Right renal cortex interstitium (tissue), 3 donors: ENCODE measurements at regions not wholly inside any gene's neighbourhood (a gene's known extent, or its start where the extent isn't known, plus 50 kb on each side); places are given as distances from the start of the nearest gene placed in this dataset.
"Not testable (repeated sequence)": the region's sequence is repeated elsewhere in the genome, so short reads cannot be mapped to it uniquely, and the experiment has no call there.

ENCODE experiments used
- DNase-seq, 3 donors: peaks; one replicate each; pipeline ENCODE4 v3.0.0-alpha.2; 2013; ENCODE audit warnings: low read depth in 3 of 3, low spot score in 2 of 3

DNA sequence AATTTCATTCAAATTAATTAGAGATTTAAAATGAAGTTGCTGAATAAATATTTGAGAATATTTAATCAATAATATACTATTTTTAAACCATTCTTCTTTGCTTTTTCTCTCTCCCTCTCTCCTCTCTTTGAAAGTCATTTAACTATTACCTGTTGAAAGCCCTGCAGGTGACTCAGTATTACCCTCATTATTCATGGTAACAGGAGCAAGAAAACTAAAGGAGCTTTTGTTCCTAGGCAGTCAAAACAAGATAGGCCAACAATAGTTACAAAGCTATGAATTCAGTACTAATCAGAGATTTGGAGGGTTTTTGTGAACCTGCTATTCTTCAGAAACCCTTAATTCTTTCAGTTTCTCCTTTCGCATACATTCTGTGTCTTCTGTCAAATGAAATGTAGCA is 721.3 kb upstream of the NCAM2 start:
- DNase-seq = no peak

DNA sequence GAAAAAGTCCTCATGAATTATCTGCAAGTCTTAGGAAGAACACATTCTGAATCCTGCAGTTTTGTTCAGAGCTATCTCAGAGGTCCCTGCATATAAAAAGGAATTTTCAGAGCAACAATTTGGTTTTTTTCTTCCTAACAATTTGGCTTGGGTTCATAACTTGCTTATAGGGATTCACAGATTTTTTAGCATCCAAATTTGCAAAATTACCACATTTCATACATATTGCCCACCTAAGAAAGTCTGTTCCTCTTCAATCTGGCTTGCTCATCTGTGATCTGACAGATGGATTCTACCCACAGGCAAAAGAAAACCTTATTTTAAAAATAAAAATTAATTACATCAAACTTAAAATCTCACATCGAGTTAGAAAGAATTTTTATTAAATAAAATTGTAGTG is 714.4 kb upstream of the NCAM2 start:
- DNase-seq = no peak

GRCh38 chr21:20292280-20292679 is 705.9 kb upstream of the NCAM2 start:
- no peak for DNase-seq

GRCh38 chr21:20292854-20293253 is 705.4 kb upstream of the NCAM2 start:
- DNase-seq = not testable (repeated sequence)

GRCh38 chr21:20301395-20301794 is 696.8 kb upstream of the NCAM2 start:
- DNase-seq = no peak

DNA sequence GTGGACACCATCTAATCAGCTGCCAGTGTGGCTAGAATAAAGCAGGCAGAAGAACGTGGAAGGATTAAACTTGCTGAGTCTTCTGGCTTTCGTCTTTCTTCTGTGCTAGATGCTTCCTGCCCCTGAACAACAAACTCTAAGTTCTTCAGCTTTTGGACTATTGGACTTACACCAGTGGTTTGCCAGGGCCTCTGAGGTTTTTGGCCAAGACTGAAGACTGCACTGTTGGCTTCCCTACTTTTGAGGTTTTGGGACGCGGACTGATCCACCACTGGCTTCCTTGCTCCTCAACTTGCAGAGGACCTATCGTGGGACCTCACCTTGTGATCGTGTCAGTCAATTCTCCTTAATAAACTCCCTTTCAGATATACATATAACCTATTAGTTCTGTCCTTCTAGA is 696.1 kb upstream of the NCAM2 start:
- DNase-seq = no peak

DNA sequence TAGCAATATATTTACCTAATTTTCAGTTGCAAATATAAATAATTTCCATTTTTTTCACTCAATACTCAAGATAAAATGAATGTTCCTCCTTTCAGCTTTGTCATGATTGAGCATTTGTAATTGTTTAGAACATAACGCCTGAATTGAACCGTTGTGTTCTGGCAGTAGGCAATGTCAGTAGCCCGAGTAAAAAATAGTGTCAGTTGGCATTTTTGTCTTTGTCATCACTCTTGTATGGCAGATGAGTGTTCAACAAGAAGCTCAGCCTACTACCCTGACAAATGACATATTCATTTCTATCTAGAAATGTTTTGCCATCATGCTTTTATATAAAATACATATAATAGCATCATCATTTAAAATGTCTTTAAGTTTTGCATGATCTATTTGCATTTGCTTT is 691.4 kb upstream of the NCAM2 start:
- DNase-seq = no peak

- no peak for DNase-seq
These were observed 689.5 kb upstream of the NCAM2 start for GRCh38 chr21:20308586-20309315.

GRCh38 chr21:20311234-20311787 is 686.9 kb upstream of the NCAM2 start:
- no peak for DNase-seq

DNA sequence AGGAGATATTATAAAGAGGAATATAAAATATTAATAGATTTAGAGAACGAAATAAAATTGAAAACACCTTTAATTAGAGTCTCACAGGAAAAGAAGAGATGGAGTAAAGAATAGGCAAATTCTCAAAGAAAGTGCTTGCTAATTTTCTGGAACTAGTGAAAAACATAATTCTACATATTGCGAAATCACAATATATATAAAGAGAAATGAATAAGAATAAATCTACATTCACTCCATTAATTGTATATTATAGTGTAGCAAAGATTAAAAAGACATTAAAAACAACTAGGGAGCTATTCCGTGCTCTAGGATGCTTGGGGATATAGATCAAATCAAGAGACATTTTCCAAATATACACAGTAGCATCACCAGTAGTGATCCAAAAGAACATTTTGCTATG is 685.2 kb upstream of the NCAM2 start:
- no peak for DNase-seq

GRCh38 chr21:20315042-20315441 is 683.2 kb upstream of the NCAM2 start:
- no peak for DNase-seq

DNA sequence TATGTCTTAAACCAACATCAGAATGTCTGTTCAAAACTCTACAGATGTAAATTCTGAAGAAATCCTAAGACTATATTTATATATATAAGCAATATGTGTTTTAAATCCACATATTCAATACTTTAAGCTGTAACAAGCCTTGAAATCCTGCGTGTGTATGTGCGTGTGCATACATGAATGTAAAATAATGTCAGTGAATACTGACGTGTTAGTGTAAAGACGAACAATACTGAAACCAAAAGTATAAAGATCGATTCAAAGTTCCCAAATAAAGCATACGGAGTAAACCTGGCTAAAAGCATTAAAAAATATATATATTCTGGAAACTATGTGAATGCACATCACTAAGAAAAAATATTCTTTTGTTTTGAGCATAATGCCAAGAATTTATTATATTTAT is 668.6 kb upstream of the NCAM2 start:
- no peak for DNase-seq

DNA sequence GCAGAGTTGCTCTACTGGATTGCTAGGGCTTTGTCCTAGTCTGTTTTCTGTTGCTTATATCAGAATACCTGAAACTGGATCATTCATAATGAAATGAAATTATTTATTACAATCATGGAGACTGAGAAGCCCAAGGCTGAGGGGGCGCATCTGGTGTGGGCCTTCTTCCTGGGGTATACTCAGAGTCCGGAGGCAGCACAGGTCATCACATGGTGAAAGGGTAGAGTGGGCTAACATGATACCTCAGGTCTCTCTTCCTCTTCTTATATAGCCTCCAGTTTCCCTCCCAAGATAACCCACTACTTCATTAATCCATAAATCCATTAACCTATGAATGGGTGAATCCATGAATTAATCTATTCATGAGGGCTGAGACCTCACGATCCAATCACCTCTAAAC is 667.6 kb upstream of the NCAM2 start:
- no peak for DNase-seq

DNA sequence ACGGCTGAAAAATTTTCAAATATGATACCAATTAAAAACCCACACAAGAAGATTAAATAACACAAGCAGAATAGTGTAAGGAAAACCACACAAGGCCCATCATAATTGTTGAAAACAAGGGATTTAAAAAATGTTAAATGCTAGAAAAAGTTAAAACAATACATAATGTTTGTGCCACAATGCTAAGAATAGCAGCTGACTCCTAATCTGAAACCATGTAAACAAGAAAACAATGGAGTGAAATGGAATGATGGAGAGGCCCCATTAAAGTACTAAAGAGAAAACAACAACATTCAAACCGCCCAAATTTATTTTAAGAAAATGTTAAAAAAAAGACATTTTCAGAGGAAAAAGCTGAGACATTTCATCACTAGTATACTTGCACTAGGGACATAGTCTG is 663.6 kb upstream of the NCAM2 start:
- DNase-seq = no peak

DNA sequence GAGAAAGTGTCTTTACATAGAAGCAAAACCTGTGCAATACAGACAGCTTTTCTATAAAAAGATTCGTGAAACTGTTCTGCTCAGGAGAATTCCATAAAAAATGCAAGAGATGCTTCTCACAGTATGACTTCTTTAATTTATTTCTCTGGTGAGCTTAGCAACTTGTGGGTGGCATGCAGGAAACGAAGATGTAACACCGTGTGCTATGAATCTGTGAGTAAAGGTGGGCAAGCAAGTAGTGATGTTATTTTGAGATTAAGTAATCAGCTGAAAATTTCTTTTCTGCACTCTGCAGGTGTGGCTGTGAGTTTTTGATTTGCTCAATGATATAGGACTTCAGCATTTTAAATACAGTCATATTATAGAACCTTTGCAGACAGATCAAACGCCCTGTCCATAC is 656.8 kb upstream of the NCAM2 start:
- DNase-seq = no peak

GRCh38 chr21:20343186-20343585 is 655.0 kb upstream of the NCAM2 start:
- DNase-seq = no peak

- DNase-seq = no peak
These were observed 647.1 kb upstream of the NCAM2 start for GRCh38 chr21:20351138-20351537.

DNA sequence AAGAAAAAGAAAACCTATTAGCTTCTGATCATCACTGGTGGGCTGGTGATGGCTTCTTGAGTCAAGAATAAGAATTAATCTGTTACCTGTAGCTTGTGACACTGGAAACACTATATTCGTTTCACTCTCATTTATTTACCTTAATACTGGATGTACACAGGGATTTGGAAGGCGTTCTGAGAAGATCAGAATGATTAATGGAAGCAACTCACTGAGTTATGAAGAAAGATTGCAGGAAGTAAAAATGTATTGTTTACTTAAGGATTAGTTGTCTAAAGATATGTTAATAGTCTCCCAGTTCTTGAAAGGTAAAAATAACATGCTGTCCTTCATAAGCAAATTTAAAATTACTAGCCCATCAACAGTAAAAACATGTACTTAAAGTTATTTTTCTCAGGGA is 644.9 kb upstream of the NCAM2 start:
- no peak for DNase-seq

GRCh38 chr21:20373031-20373430 is 625.2 kb upstream of the NCAM2 start:
- DNase-seq = no peak

DNA sequence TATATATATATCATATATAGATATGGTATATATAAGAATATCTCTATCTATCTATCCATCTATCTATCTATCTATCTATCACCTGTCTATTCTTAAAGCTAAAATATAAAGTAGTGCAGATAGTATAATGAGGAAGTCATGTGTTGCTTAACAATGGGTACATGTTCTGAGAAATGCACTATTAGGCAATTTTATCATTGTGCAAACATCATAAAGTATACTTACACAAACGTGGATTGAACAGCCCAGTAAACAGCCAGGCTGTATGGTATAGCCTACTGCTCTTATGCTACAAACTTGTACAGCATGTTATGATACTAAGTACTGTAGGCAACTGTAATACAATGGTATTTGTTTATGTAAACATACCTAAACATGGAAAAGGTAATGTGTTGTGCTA is 621.0 kb upstream of the NCAM2 start:
- DNase-seq = no peak

DNA sequence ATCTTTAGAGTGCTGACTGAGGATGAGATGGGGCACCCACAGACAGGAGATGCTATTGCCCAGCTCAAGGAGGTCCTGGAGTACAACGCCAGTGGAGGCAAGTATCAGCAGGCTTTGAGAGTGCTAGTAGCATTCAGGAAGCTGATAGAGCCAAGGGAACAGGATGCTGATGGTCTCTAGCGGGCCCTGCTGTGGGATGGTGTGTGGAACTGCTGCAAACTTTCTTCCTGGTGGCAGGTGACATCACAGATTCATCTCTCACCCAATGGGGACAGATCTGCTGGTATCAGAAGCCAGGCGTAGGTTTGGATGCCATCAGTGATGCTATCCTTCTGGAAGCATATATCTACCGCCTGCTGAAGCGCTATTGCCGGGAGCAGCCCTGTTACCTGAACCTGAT is 609.8 kb upstream of the NCAM2 start:
- DNase-seq = no peak

DNA sequence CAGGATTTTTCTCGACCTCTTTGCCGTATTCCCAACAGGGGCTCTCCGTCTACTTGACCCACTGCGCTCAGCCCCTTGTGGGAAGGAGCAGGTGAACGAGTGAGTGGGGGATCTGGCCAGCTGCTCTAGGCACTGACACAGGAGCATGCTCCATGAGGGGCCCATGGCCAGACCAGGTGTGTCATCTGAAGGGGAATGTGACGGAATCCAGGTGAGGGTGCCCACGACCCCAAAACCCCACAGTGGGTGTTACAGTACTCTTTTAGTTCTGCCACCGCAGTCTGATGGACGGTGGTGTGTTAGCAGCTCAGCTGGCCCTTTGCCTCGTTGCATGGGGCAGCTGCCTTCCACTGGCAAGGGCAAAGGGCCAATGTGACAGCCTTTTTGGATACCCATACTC is 601.4 kb upstream of the NCAM2 start:
- DNase-seq = no peak

DNA sequence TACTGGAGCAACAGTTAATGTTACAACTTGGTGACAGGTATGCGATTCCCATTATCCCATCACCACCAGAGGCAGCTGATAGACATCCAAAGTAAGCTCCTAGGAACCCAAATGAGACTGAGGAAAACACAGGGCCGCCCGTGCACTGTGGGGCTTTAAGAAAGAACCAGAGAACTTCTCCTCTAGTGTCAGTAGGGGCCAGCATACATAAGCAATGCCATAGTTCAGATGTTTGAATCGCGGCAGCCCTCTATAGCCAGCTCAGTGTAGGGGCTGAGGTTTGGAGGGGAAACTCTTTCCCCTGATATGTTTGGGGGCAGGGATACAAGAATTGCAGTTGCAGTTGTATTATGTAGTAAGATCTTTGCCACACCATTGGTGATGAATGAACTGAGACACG is 593.3 kb upstream of the NCAM2 start:
- DNase-seq = no peak
